ENCODE measurements at regions not wholly inside any gene's neighbourhood (a gene's known extent, or its start where the extent isn't known, plus 50 kb on each side); places are given as distances from the start of the nearest gene placed in this dataset.

DNA sequence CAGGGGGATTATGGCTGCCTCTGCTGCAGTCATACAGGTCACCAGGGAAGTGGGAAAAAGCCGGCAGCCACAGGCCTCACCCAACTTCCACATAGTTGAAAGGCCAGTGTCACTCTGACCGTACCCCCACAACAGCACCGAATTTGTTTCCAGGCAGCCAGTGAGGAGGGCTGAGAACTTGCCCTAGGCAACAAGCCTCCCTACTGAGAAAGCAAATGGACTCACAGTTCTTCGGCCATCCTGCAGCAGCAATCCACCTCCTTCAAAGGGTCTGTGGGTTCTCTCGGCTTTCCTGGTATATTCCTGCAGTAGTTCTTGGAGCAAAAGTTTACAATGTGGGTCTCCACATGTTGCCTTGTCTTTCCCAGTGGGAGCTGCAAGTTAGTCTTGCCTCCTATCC, 251.3 kb downstream of the ETNK1 start:
- no peaks in the 10 kb centered on the region for H3K27me3 ChIP-seq
- H3K4me1 ChIP-seq (ENCODE audit: control insufficient read depth in 1 of 2, insufficient read depth in 1 of 2, low read depth in 1 of 2, low read length in 1 of 2) = no peaks in the 10 kb centered on the region
- no peaks in the 10 kb centered on the region for H3K9me3 ChIP-seq
- TF ChIP-seq CTCF (IDR thresholded peaks at IDR 0.05) = no peak
- no peak overlapping the region for H3K4me3 ChIP-seq (ENCODE audit: low read depth in 1 of 2, low read length in 1 of 2)
- H3K36me3 ChIP-seq = no peaks in the 10 kb centered on the region
- H3K27ac ChIP-seq = no peak overlapping the region

DNA sequence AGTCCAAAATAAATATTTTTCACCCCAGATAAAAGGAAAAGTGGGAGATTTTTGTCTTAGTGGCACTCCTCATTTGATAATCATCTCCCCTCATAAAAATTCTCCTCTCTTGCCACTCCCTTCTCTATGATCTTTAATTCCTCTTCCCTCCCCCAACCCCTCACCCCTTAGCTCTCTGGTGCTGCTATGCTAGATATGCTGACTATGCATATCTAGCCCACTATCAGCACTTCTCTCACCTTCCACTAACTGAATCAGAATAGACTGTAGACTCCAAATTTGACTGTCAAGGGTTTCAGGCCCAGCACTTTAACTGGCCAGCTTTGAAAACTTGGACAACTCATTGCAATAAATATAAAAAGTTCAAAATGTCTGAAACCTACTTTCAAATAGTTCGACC, 254.2 kb downstream of the ETNK1 start:
- TF ChIP-seq CTCF (IDR thresholded peaks at IDR 0.05) = no peak
- Histone ChIP-seq H3K4me3 (ENCODE audit: low read depth in 1 of 2, low read length in 1 of 2) (no peak overlapping the region), H3K9me3 (no peaks in the 10 kb centered on the region), H3K27ac (no peak overlapping the region), H3K27me3 (no peaks in the 10 kb centered on the region), H3K36me3 (no peaks in the 10 kb centered on the region), H3K4me1 (ENCODE audit: control insufficient read depth in 1 of 2, insufficient read depth in 1 of 2, low read depth in 1 of 2, low read length in 1 of 2) (no peaks in the 10 kb centered on the region)

- Histone ChIP-seq H3K27ac (no peak overlapping the region), H3K27me3 (no peaks in the 10 kb centered on the region), H3K9me3 (no peaks in the 10 kb centered on the region), H3K4me1 (ENCODE audit: control insufficient read depth in 1 of 2, insufficient read depth in 1 of 2, low read depth in 1 of 2, low read length in 1 of 2) (no peaks in the 10 kb centered on the region), H3K4me3 (ENCODE audit: low read depth in 1 of 2, low read length in 1 of 2) (no peak overlapping the region), H3K36me3 (no peaks in the 10 kb centered on the region)
- no peak for TF ChIP-seq CTCF (IDR thresholded peaks at IDR 0.05)
Observed at GRCh38 chr12:22880331-22880730, 255.4 kb downstream of the ETNK1 start.

GRCh38 chr12:22880807-22881206, 255.8 kb downstream of the ETNK1 start:
- H3K9me3 ChIP-seq = no peaks in the 10 kb centered on the region
- H3K27me3 ChIP-seq = no peaks in the 10 kb centered on the region
- TF ChIP-seq CTCF (IDR thresholded peaks at IDR 0.05) = no peak
- H3K27ac ChIP-seq = no peak overlapping the region
- no peak overlapping the region for H3K4me3 ChIP-seq (ENCODE audit: low read depth in 1 of 2, low read length in 1 of 2)
- no peaks in the 10 kb centered on the region for H3K36me3 ChIP-seq
- H3K4me1 ChIP-seq (ENCODE audit: control insufficient read depth in 1 of 2, insufficient read depth in 1 of 2, low read depth in 1 of 2, low read length in 1 of 2) = no peaks in the 10 kb centered on the region

GRCh38 chr12:22881878-22882385, 257.0 kb downstream of the ETNK1 start:
- H3K4me3 ChIP-seq (ENCODE audit: low read depth in 1 of 2, low read length in 1 of 2) = no peak overlapping the region
- no peak for TF ChIP-seq CTCF (IDR thresholded peaks at IDR 0.05)
- H3K27ac ChIP-seq = no peak overlapping the region
- no peaks in the 10 kb centered on the region for H3K36me3 ChIP-seq
- H3K9me3 ChIP-seq = no peaks in the 10 kb centered on the region
- H3K4me1 ChIP-seq (ENCODE audit: control insufficient read depth in 1 of 2, insufficient read depth in 1 of 2, low read depth in 1 of 2, low read length in 1 of 2) = no peaks in the 10 kb centered on the region
- no peaks in the 10 kb centered on the region for H3K27me3 ChIP-seq

DNA sequence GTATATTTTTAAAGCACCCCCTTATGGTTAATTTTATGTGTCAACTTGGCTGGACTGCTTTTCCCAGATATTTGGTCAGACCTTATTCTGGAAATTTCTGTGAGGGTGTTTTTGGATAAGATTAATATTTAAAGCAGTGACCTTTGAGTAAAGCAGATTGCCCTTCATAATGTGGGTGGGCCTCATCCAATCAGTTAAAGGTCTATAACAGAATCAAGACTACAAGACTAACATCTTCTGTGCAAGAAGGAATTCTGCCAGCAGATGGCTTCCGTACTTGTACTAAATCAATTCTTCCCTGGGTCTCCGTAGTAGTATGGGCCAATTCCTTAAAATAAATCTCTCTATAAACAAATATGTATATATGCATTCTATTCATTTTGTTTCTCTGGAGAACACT, 257.6 kb downstream of the ETNK1 start:
- Histone ChIP-seq H3K4me3 (ENCODE audit: low read depth in 1 of 2, low read length in 1 of 2) (no peak overlapping the region), H3K4me1 (ENCODE audit: control insufficient read depth in 1 of 2, insufficient read depth in 1 of 2, low read depth in 1 of 2, low read length in 1 of 2) (no peaks in the 10 kb centered on the region), H3K9me3 (no peaks in the 10 kb centered on the region), H3K27ac (no peak overlapping the region), H3K36me3 (no peaks in the 10 kb centered on the region), H3K27me3 (no peaks in the 10 kb centered on the region)
- no peak for TF ChIP-seq CTCF (IDR thresholded peaks at IDR 0.05)

All from neutrophil (primary cell).